HepG2 (cell line): ENCODE measurements at regions not wholly inside any gene's neighbourhood (a gene's known extent, or its start where the extent isn't known, plus 50 kb on each side); places are given as distances from the start of the nearest gene placed in this dataset.

ENCODE experiments used
- ATAC-seq: fragments of 200-7000 bp; cut with Tn5 transposase; 3 replicates; pipeline ENCODE4 v1.9.1; 2020; ENCODE audit warnings: mild to moderate bottlenecking, moderate library complexity
- BruUV-seq: library from RNA; stranded (reverse); fragments of 400-500 nt; replicated peaks from 2 replicates; lab custom pipeline; 2021; lab: Mats Ljungman, UMichigan
- CTCF ChIA-PET: fragments of 300-600 bp; formaldehyde crosslinking; extraction: SDS; loops from one replicate; lab custom pipeline; 2021; ENCODE audit warnings: low total read pairs, inconsistent platforms, low intra/inter-chr PET ratio; lab: Yijun Ruan, JAX
- POLR2A ChIA-PET: fragments of 350-600 bp; sonication (Branson Sonifier 250); formaldehyde crosslinking; loops from one replicate; lab custom pipeline; 2020; ENCODE audit warnings: antibody characterized with exemption, inconsistent platforms; lab: Yijun Ruan, JAX
- DNase-seq: peaks from one replicate; pipeline ENCODE4 v3.0.0-alpha.2; 2015; ENCODE audit warnings: low spot score
- FAIRE-seq: peaks from 3 replicates; lab custom pipeline; 2011; peaks lifted over from hg19 to GRCh38; lab: Jason Lieb, UNC
- H2AFZ ChIP-seq: one replicate; pipeline ENCODE4 v1.6.1; 2011; ENCODE audit warnings: low read length, inconsistent platforms
- H3K27ac ChIP-seq: fragments of 300-600 bp; 3 replicates; pipeline ENCODE4 v1.8.0; 2011; ENCODE audit warnings: mixed run types, mild to moderate bottlenecking, mixed read lengths, low read length, inconsistent platforms; ENCODE audit not compliant: insufficient read depth; ENCODE audit errors: extremely low read length
- H3K27me3 ChIP-seq, 2 experiments: fragments of 200-600 bp in 1 of 2; 2 replicates in 1 of 2; 3 replicates in 1 of 2; pipeline versions ENCODE4 v1.6.0 to v1.8.0; 2011; ENCODE audit warnings: low read length in 2 of 2, mild to moderate bottlenecking in 2 of 2, moderate library complexity in 2 of 2, inconsistent platforms in 1 of 2; ENCODE audit not compliant: insufficient read depth in 2 of 2, control insufficient read depth in 1 of 2
- H3K36me3 ChIP-seq, 2 experiments: fragments of 200-600 bp in 1 of 2; replicated peaks in 1 of 2; 2 replicates in 1 of 2; 3 replicates in 1 of 2; pipeline versions ENCODE4 v1.5.1 to v1.8.0; 2011; ENCODE audit warnings: low read length in 2 of 2, inconsistent platforms in 1 of 2; ENCODE audit not compliant: insufficient read depth in 2 of 2, control insufficient read depth in 1 of 2
- H3K4me1 ChIP-seq: 2 replicates; pipeline ENCODE4 v1.5.1; 2012; ENCODE audit warnings: low read length, inconsistent platforms; ENCODE audit not compliant: insufficient read depth
- H3K4me2 ChIP-seq: 2 replicates; pipeline ENCODE4 v1.6.0; 2011; ENCODE audit warnings: low read depth, low read length, inconsistent platforms
- H3K4me3 ChIP-seq, 3 experiments: fragments of 200-600 bp in 1 of 3; sonication (generic), shearing (Covaris generic) in 1 of 3; replicated peaks in 1 of 3; 2 replicates each; pipeline ENCODE4 v1.5.1; 2011 to 2016; ENCODE audit warnings: low read length in 3 of 3, inconsistent platforms in 2 of 3, low read depth in 2 of 3, mild to moderate bottlenecking in 2 of 3, control low read depth in 1 of 3, mixed read lengths in 1 of 3; ENCODE audit not compliant: insufficient read depth in 1 of 3
- H3K79me2 ChIP-seq: one replicate; pipeline ENCODE4 v1.6.1; 2011; ENCODE audit warnings: low read length, inconsistent platforms; ENCODE audit not compliant: insufficient read depth
- H3K9ac ChIP-seq: 2 replicates; pipeline ENCODE4 v1.6.0; 2011; ENCODE audit warnings: mild to moderate bottlenecking, low read depth, low read length, inconsistent platforms; ENCODE audit not compliant: insufficient read depth
- H3K9me3 ChIP-seq: 2 replicates; pipeline ENCODE4 v1.5.1; 2012; ENCODE audit warnings: mild to moderate bottlenecking, low read length
- H4K20me1 ChIP-seq: 2 replicates; pipeline ENCODE4 v1.6.0; 2011; ENCODE audit warnings: inconsistent platforms, mild to moderate bottlenecking, low read length, moderate library complexity; ENCODE audit not compliant: insufficient read depth
- ATAD3A ChIP-seq: sonication (generic); formaldehyde crosslinking; IDR thresholded peaks from 2 replicates; pipeline ENCODE4 v1.4.0; 2020; ENCODE audit warnings: missing genetic modification reagents
- HMGA1 ChIP-seq: sonication (generic); formaldehyde crosslinking; conservative IDR thresholded peaks from 2 replicates; pipeline ENCODE4 v1.4.0; 2020; ENCODE audit warnings: missing genetic modification reagents
- MAFK ChIP-seq, 2 experiments: IDR thresholded peaks in 1 of 2; conservative IDR thresholded peaks in 1 of 2; 2 replicates each; pipeline ENCODE4 v1.6.1; 2011; ENCODE audit warnings: improper control_type of control experiment in 2 of 2, low read length in 2 of 2
- PCBP2 ChIP-seq: fragments of 200-400 bp; formaldehyde crosslinking; optimal IDR thresholded peaks from 2 replicates; pipeline ENCODE3; 2018; ENCODE audit warnings: low read length, low read depth; ENCODE audit not compliant: poor library complexity, severe bottlenecking
- ZFP1 ChIP-seq: IDR thresholded peaks from 2 replicates; pipeline ENCODE4 v1.6.1; 2016
- ZNF431 ChIP-seq: sonication (generic); formaldehyde crosslinking; IDR thresholded peaks from 2 replicates; pipeline ENCODE4 v1.9.0; 2022; ENCODE audit warnings: missing genetic modification reagents, low read depth, mild to moderate bottlenecking, borderline replicate concordance
- ZNF451 ChIP-seq: sonication (generic); formaldehyde crosslinking; IDR thresholded peaks from 2 replicates; pipeline ENCODE4 v1.5.0; 2020; ENCODE audit warnings: mild to moderate bottlenecking, missing genetic modification reagents
- ZNF75D ChIP-seq: sonication (generic); formaldehyde crosslinking; IDR thresholded peaks from 2 replicates; pipeline ENCODE4 v1.8.1; 2023; ENCODE audit warnings: missing genetic modification reagents, mild to moderate bottlenecking, borderline replicate concordance
- ZNF761 ChIP-seq: sonication (generic); formaldehyde crosslinking; conservative IDR thresholded peaks from 2 replicates; pipeline ENCODE4 v1.4.0; 2020; ENCODE audit warnings: mild to moderate bottlenecking, missing genetic modification reagents
- WGBS: methylation state at CpG from one replicate; pipeline ENCODE4 v1.1.6; 2017; ENCODE audit warnings: low lambda C conversion rate; 5-methylcytosine and 5-hydroxymethylcytosine counted together
- in situ Hi-C: cut with HindIII; loops from 2 replicates; pipeline ENCODE4 v1.10.0; 2017; ENCODE audit warnings: low pct_unique_long_range_greater_than_20kb; ENCODE audit not compliant: extremely low pct_ligation_motif_present
- intact Hi-C: fragments of 100-400 bp; cut with micrococcal nuclease; formaldehyde crosslinking; loops from one replicate; pipeline ENCODE4 v1.10.0; 2022; ENCODE audit not compliant: unreplicated experiment
- TF ChIP-seq, protein P1 (sequence below): IDR thresholded peaks from 2 replicates; pipeline ENCODE4 v1.6.1; 2016; ENCODE audit warnings: low read depth, control low read depth
- TF ChIP-seq, protein P2 (sequence below): sonication (generic); formaldehyde crosslinking; IDR thresholded peaks from 2 replicates; pipeline ENCODE4 v1.5.1; 2020; ENCODE audit warnings: mild to moderate bottlenecking, moderate library complexity, missing genetic modification reagents
- TF ChIP-seq, protein P3 (sequence below): sonication (generic); formaldehyde crosslinking; IDR thresholded peaks from 2 replicates; pipeline ENCODE4 v1.4.0; 2020; ENCODE audit warnings: missing genetic modification reagents, borderline replicate concordance

DNA sequence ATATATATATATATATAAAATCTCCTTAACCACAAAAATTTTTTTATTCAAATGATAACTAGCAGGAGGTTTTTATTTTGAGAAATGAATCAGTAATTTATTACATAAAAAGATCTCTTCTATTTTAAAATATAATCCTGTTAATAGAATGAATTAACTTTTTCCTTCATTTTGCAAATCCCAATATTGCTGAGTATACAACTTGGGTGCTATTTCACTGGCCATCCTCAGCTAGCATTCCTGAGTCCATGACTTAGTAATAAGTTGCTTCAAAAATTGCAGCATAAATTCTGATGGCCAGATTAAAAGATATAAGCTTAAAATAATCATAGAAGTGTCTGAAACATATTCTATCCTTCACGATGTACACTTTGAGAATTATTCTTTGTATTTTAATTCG lies 155.6 kb downstream of the FSIP2 start:
- Histone ChIP-seq H3K4me3 (no peak overlapping the region), H3K9ac (no peak overlapping the region), H3K9me3 (no peaks in the 10 kb centered on the region), H2AFZ (no peak overlapping the region), H3K4me2 (no peak overlapping the region), H3K79me2 (no peaks in the 10 kb centered on the region), H4K20me1 (no peaks in the 10 kb centered on the region), H3K36me3 (no peaks in the 10 kb centered on the region), H3K27ac (no peak overlapping the region), H3K27me3 (no peaks in the 10 kb centered on the region), H3K4me1 (peaks cover 41% of the 10 kb centered on the region)
- CTCF ChIA-PET = no interaction called here
- BruUV-seq = no TSS peak
- intact Hi-C loops = loop anchor here (5.0 kb wide), 1 partner anchor 112 kb away; no protein-coding TSS in a partner anchor
- DNase-seq = no peak
- no peak for ATAC-seq
- POLR2A ChIA-PET = no interaction called here
- no peak for FAIRE-seq
- in situ Hi-C loops = no loop called here
- WGBS = 88% methylated on average over 2 of the region's 2 CpGs
- no peak for TF ChIP-seq ZNF75D
- no peak for TF ChIP-seq ATAD3A (CRISPR knock-in tag)
- no peak for TF ChIP-seq ZFP1 (CRISPR knock-in tag)
- no peak for TF ChIP-seq ZNF431 (CRISPR knock-in tag)
- TF ChIP-seq, protein P1, sequence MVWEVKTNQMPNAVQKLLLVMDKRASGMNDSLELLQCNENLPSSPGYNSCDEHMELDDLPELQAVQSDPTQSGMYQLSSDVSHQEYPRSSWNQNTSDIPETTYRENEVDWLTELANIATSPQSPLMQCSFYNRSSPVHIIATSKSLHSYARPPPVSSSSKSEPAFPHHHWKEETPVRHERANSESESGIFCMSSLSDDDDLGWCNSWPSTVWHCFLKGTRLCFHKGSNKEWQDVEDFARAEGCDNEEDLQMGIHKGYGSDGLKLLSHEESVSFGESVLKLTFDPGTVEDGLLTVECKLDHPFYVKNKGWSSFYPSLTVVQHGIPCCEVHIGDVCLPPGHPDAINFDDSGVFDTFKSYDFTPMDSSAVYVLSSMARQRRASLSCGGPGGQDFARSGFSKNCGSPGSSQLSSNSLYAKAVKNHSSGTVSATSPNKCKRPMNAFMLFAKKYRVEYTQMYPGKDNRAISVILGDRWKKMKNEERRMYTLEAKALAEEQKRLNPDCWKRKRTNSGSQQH (CRISPR knock-in tag) = no peak
- TF ChIP-seq HMGA1 = no peak
- TF ChIP-seq, protein P2, sequence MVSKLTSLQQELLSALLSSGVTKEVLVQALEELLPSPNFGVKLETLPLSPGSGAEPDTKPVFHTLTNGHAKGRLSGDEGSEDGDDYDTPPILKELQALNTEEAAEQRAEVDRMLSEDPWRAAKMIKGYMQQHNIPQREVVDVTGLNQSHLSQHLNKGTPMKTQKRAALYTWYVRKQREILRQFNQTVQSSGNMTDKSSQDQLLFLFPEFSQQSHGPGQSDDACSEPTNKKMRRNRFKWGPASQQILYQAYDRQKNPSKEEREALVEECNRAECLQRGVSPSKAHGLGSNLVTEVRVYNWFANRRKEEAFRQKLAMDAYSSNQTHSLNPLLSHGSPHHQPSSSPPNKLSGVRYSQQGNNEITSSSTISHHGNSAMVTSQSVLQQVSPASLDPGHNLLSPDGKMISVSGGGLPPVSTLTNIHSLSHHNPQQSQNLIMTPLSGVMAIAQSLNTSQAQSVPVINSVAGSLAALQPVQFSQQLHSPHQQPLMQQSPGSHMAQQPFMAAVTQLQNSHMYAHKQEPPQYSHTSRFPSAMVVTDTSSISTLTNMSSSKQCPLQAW (CRISPR knock-in tag) = no peak
- TF ChIP-seq PCBP2 = no peak
- TF ChIP-seq MAFK (conservative IDR thresholded peaks at IDR 0.05 in 1 of 2, IDR thresholded peaks at IDR 0.05 in 1 of 2; ENCODE audit: low read length in 2 of 2) = peak; percentile 50 to 57; a peak in 3 of 4 replicates
- no peak for TF ChIP-seq ZNF761 (CRISPR knock-in tag)
- TF ChIP-seq ZNF451 (CRISPR knock-in tag) = no peak
- TF ChIP-seq, protein P3, sequence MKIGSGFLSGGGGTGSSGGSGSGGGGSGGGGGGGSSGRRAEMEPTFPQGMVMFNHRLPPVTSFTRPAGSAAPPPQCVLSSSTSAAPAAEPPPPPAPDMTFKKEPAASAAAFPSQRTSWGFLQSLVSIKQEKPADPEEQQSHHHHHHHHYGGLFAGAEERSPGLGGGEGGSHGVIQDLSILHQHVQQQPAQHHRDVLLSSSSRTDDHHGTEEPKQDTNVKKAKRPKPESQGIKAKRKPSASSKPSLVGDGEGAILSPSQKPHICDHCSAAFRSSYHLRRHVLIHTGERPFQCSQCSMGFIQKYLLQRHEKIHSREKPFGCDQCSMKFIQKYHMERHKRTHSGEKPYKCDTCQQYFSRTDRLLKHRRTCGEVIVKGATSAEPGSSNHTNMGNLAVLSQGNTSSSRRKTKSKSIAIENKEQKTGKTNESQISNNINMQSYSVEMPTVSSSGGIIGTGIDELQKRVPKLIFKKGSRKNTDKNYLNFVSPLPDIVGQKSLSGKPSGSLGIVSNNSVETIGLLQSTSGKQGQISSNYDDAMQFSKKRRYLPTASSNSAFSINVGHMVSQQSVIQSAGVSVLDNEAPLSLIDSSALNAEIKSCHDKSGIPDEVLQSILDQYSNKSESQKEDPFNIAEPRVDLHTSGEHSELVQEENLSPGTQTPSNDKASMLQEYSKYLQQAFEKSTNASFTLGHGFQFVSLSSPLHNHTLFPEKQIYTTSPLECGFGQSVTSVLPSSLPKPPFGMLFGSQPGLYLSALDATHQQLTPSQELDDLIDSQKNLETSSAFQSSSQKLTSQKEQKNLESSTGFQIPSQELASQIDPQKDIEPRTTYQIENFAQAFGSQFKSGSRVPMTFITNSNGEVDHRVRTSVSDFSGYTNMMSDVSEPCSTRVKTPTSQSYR (CRISPR knock-in tag) = no peak
